PC-9 (cell line): ENCODE measurements at regions not wholly inside any gene's neighbourhood (a gene's known extent, or its start where the extent isn't known, plus 50 kb on each side); places are given as distances from the start of the nearest gene placed in this dataset.

Experiments
- BruUV-seq: library from RNA; stranded (reverse); fragments of 400-500 nt; replicated peaks from 2 replicates; lab custom pipeline; 2021; lab: Mats Ljungman, UMichigan
- CTCF ChIA-PET: fragments of 300-600 bp; sonication (Branson Sonifier 250); formaldehyde crosslinking; loops from one replicate; lab custom pipeline; 2022; ENCODE audit warnings: antibody characterized with exemption; lab: Charles Lee
- POLR2A ChIA-PET: fragments of 300-600 bp; sonication (Branson Sonifier 250); formaldehyde crosslinking; loops from one replicate; lab custom pipeline; 2022; ENCODE audit warnings: antibody characterized with exemption; ENCODE audit not compliant: unreplicated experiment; lab: Charles Lee
- DNase-seq, 2 experiments: peaks; one replicate each; pipeline versions ENCODE4 v3.0.0 to v3.0.0-alpha.2; 2015 to 2022; ENCODE audit warnings: mixed read lengths in 1 of 2
- H2AFZ ChIP-seq: fragments of 200-600 bp; sonication (generic); 2 replicates; pipeline ENCODE4 v1.8.1; 2017; ENCODE audit warnings: antibody characterized with exemption
- H3F3A ChIP-seq: fragments of 200-600 bp; sonication (generic); 2 replicates; pipeline ENCODE4 v1.8.1; 2017; ENCODE audit warnings: antibody characterized with exemption, mild to moderate bottlenecking, low read depth; ENCODE audit not compliant: insufficient read depth
- H3K27ac ChIP-seq: fragments of 200-600 bp; sonication (generic); 2 replicates; pipeline ENCODE4 v1.6.1; 2016; ENCODE audit warnings: mixed run types
- H3K27me3 ChIP-seq: fragments of 200-600 bp; sonication (generic); 2 replicates; pipeline ENCODE4 v1.6.1; 2016; ENCODE audit warnings: low read depth, mixed run types; ENCODE audit not compliant: insufficient read depth
- H3K36me3 ChIP-seq: fragments of 200-600 bp; sonication (generic); 2 replicates; pipeline ENCODE4 v1.6.1; 2016; ENCODE audit warnings: low read depth, mixed run types
- H3K4me1 ChIP-seq: fragments of 200-600 bp; sonication (generic); replicated peaks from 2 replicates; pipeline ENCODE4 v1.6.1; 2016; ENCODE audit warnings: mixed run types; ENCODE audit not compliant: insufficient read depth
- H3K4me2 ChIP-seq: fragments of 200-600 bp; sonication (generic); 2 replicates; pipeline ENCODE4 v1.6.1; 2017; ENCODE audit warnings: mixed run types
- H3K4me3 ChIP-seq: fragments of 200-600 bp; sonication (generic); 2 replicates; pipeline ENCODE4 v1.6.1; 2016; ENCODE audit warnings: mixed run types
- H3K79me2 ChIP-seq: fragments of 200-600 bp; sonication (generic); 2 replicates; pipeline ENCODE4 v1.6.1; 2017; ENCODE audit warnings: low read depth, mixed run types
- H3K9me2 ChIP-seq: fragments of 200-600 bp; sonication (generic); 2 replicates; pipeline ENCODE4 v1.8.1; 2017; ENCODE audit warnings: mild to moderate bottlenecking; ENCODE audit not compliant: insufficient read depth
- H3K9me3 ChIP-seq: fragments of 200-600 bp; sonication (generic); 2 replicates; pipeline ENCODE4 v1.8.1; 2016; ENCODE audit warnings: low read depth; ENCODE audit not compliant: insufficient read depth
- H4K20me1 ChIP-seq: fragments of 200-600 bp; sonication (generic); 2 replicates; pipeline ENCODE4 v1.8.1; 2017; ENCODE audit not compliant: insufficient read depth
- EZH2 ChIP-seq: fragments of 200-600 bp; sonication (generic); IDR thresholded peaks from 2 replicates; pipeline ENCODE4 v1.8.0; 2017; ENCODE audit warnings: antibody characterized with exemption, low read depth
- intact Hi-C: fragments of 100-400 bp; cut with micrococcal nuclease; formaldehyde crosslinking; loops from one replicate; pipeline ENCODE4 v1.10.0; 2022; ENCODE audit not compliant: unreplicated experiment
- TF ChIP-seq, protein P1 (sequence below): fragments of 200-600 bp; sonication (generic); conservative IDR thresholded peaks from 2 replicates; pipeline ENCODE4 v1.6.1; 2017; ENCODE audit warnings: mixed run types, antibody characterized with exemption, mild to moderate bottlenecking, moderate library complexity

DNA sequence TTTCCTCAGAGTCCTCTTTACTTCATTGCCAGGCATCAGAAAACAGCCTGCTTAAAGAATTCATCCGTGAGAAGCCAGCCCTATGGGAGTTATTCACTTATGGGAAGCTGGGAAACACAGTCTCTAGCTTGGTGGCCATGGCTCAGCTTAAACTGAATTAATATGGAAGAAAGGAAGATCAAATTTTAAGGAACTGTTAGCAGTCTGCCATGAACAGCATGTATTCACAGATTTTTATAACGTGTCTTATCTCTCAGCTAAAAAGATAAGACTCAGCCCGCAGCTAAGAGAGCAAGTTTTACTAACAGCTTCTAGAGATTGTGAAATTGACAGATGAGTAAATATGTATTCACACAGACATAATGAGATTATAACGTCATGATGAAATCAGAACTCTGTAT, 253.7 kb upstream of the RXFP2 start:
- no peak for DNase-seq
- H3K36me3 ChIP-seq, result no peaks in the 10 kb centered on the region
- no peak overlapping the region for H3K4me3 ChIP-seq
- H3K27ac ChIP-seq, result no peak overlapping the region
- 0 out of 2 replicates have a peak, but pooled peaks cover 4% of the 10 kb centered on the region for H3K9me3 ChIP-seq
- no peak overlapping the region for H3K4me2 ChIP-seq
- no peak overlapping the region for H2AFZ ChIP-seq
- H4K20me1 ChIP-seq, result no peaks in the 10 kb centered on the region
- H3K79me2 ChIP-seq, result no peaks in the 10 kb centered on the region
- H3F3A ChIP-seq, result no peaks in the 10 kb centered on the region
- no peaks in the 10 kb centered on the region for H3K4me1 ChIP-seq
- no TSS peak for BruUV-seq
- POLR2A ChIA-PET, result no interaction called here
- intact Hi-C loops, result no loop called here
- CTCF ChIA-PET, result no interaction called here
- no peaks in the 10 kb centered on the region for H3K9me2 ChIP-seq
- TF ChIP-seq EZH2, result no peak
- TF ChIP-seq, protein P1, sequence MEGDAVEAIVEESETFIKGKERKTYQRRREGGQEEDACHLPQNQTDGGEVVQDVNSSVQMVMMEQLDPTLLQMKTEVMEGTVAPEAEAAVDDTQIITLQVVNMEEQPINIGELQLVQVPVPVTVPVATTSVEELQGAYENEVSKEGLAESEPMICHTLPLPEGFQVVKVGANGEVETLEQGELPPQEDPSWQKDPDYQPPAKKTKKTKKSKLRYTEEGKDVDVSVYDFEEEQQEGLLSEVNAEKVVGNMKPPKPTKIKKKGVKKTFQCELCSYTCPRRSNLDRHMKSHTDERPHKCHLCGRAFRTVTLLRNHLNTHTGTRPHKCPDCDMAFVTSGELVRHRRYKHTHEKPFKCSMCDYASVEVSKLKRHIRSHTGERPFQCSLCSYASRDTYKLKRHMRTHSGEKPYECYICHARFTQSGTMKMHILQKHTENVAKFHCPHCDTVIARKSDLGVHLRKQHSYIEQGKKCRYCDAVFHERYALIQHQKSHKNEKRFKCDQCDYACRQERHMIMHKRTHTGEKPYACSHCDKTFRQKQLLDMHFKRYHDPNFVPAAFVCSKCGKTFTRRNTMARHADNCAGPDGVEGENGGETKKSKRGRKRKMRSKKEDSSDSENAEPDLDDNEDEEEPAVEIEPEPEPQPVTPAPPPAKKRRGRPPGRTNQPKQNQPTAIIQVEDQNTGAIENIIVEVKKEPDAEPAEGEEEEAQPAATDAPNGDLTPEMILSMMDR, result no peak
- no peaks in the 10 kb centered on the region; the same call in 1 of the 2 replicates for H3K27me3 ChIP-seq

DNA sequence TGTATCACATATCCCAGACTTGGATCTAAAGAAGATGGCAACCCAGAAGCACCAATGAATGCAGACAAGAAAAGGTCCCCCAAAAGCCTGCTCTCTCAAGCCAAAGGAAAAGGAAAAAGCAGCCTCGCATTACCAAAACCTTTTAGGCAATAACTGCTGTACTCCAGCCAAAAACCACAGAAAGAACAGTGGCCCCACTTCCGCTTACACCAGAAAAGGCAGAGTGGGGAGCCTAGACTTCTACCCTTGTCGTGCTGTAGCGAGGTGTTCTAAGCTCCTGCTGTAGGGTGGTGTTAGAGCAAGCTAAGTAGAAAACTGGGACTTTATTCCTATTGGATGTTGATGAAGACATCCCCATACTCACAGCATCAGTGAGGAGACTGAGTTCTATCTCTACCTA, 244.0 kb upstream of the RXFP2 start:
- Histone ChIP-seq H4K20me1 (no peaks in the 10 kb centered on the region), H3K9me2 (no peaks in the 10 kb centered on the region), H3K4me2 (no peak overlapping the region), H3K27me3 (no peaks in the 10 kb centered on the region), H3K4me3 (no peak overlapping the region), H3K36me3 (no peaks in the 10 kb centered on the region), H3K27ac (no peak overlapping the region), H2AFZ (no peak overlapping the region), H3K4me1 (no peaks in the 10 kb centered on the region), H3F3A (no peaks in the 10 kb centered on the region), H3K79me2 (no peaks in the 10 kb centered on the region), H3K9me3 (peaks cover 6% of the 10 kb centered on the region; the same call in 1 of the 2 replicates)
- ChIA-PET CTCF (no interaction called here), POLR2A (no interaction called here)
- BruUV-seq, result no TSS peak
- intact Hi-C loops, result no loop called here
- no peak for DNase-seq
- TF ChIP-seq, protein P1, result no peak
- TF ChIP-seq EZH2, result no peak

DNA sequence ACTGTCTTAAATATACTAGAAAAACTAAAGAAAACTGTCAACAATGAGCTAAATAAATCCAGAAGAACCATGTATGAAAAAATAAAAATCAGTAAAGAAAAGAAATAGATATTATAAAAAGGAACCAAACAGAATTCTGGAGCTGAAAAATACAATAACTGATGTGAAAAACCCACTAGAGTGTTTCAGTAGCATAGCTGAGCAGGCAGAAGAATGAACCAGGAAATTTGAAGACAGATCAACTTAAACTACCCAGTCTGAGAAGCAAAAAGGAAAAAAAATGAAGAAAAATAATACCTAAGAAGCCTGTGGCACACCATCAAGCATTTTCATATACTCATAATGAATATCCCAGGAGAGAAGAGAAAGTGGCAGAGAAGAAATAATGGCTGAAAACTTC, 240.1 kb upstream of the RXFP2 start:
- BruUV-seq, result no TSS peak
- Histone ChIP-seq H3K27ac (no peak overlapping the region), H3K36me3 (no peaks in the 10 kb centered on the region), H3F3A (no peaks in the 10 kb centered on the region), H3K79me2 (no peaks in the 10 kb centered on the region), H4K20me1 (no peaks in the 10 kb centered on the region), H2AFZ (no peak overlapping the region), H3K4me2 (no peak overlapping the region), H3K27me3 (no peaks in the 10 kb centered on the region; the same call in 1 of the 2 replicates), H3K9me2 (no peaks in the 10 kb centered on the region; the same call in 1 of the 2 replicates), H3K4me1 (no peaks in the 10 kb centered on the region), H3K9me3 (peaks cover 6% of the 10 kb centered on the region; the same call in 1 of the 2 replicates), H3K4me3 (no peak overlapping the region)
- POLR2A ChIA-PET, result no interaction called here
- no peak for DNase-seq
- intact Hi-C loops, result no loop called here
- CTCF ChIA-PET, result no interaction called here
- no peak for TF ChIP-seq EZH2
- TF ChIP-seq, protein P1, result no peak
